ENCODE measurements at regions not wholly inside any gene's neighbourhood (a gene's known extent, or its start where the extent isn't known, plus 50 kb on each side); places are given as distances from the start of the nearest gene placed in this dataset.

- WGBS, 10 experiments = 20 to 100% (median 100%) methylated on average over 1 to 2 of the region's 4 CpGs; no CpG with 5 or more reads in 5 of the 10 experiments
- Histone ChIP-seq H3K27ac (no peak overlapping the region), H3K4me1 (replicated peaks in 1 of 2) (peaks cover 0 to 5% of the 10 kb centered on the region in 2 donors), H3K4me3 (no peak overlapping the region)
- no peak for ATAC-seq (replicated peaks in 6 of 8)
- in situ Hi-C loops (cut with MboI; ENCODE audit: low pct_unique_long_range_greater_than_20kb in 2 of 9, low sequenced_read_pairs in 9 of 9, unreplicated experiment in 9 of 9) = no loop called here
Observed at GRCh38 chr6:19478273-19478672, 358.9 kb upstream of the ID4 start.

GRCh38 chr6:19478992-19479391 lies 358.2 kb upstream of the ID4 start:
- in situ Hi-C loops (cut with MboI; ENCODE audit: low pct_unique_long_range_greater_than_20kb in 2 of 9, low sequenced_read_pairs in 9 of 9, unreplicated experiment in 9 of 9) = no loop called here
- H3K4me1 ChIP-seq (replicated peaks in 1 of 2) = peaks cover 0 to 5% of the 10 kb centered on the region in 2 donors
- ATAC-seq (replicated peaks in 6 of 8) = peak in 5 of 8 experiments; percentile 62 to 85 (median 81)
- H3K27ac ChIP-seq = no peak overlapping the region
- H3K4me3 ChIP-seq = no peak overlapping the region

- H3K27ac ChIP-seq = no peak overlapping the region
- no peak for ATAC-seq (replicated peaks in 6 of 8)
- H3K4me3 ChIP-seq = no peak overlapping the region
- in situ Hi-C loops (cut with MboI; ENCODE audit: low pct_unique_long_range_greater_than_20kb in 2 of 9, low sequenced_read_pairs in 9 of 9, unreplicated experiment in 9 of 9) = no loop called here
- H3K4me1 ChIP-seq (replicated peaks in 1 of 2) = peaks cover 0 to 5% of the 10 kb centered on the region in 2 donors
Observed at GRCh38 chr6:19479551-19479950, 357.6 kb upstream of the ID4 start.

- Histone ChIP-seq H3K4me1 (replicated peaks in 1 of 2) (peaks cover 8 to 13% of the 10 kb centered on the region in 2 donors), H3K27ac (no peak overlapping the region), H3K4me3 (no peak overlapping the region)
- WGBS, 10 experiments = 0 to 100% (median 50%) methylated on average over 1 to 2 of the region's 2 CpGs; no CpG with 5 or more reads in 1 of the 10 experiments
- in situ Hi-C loops (cut with MboI; ENCODE audit: low pct_unique_long_range_greater_than_20kb in 2 of 9, low sequenced_read_pairs in 9 of 9, unreplicated experiment in 9 of 9) = no loop called here
- peak in 5 of 8 experiments; percentile 77 to 98 (median 92) for ATAC-seq (replicated peaks in 6 of 8)
Observed at GRCh38 chr6:19492636-19493405, 344.3 kb upstream of the ID4 start.

GRCh38 chr6:19501737-19502245 lies 335.4 kb upstream of the ID4 start:
- H3K27ac ChIP-seq = no peak overlapping the region
- no peak overlapping the region for H3K4me3 ChIP-seq
- in situ Hi-C loops (cut with MboI; ENCODE audit: low pct_unique_long_range_greater_than_20kb in 2 of 9, low sequenced_read_pairs in 9 of 9, unreplicated experiment in 9 of 9) = no loop called here
- ATAC-seq (replicated peaks in 6 of 8) = no peak
- no peaks in the 10 kb centered on the region for H3K4me1 ChIP-seq (replicated peaks in 1 of 2)
- 57 to 100% (median 83%) methylated on average over 1 to 3 of the region's 3 CpGs for WGBS, 10 experiments

GRCh38 chr6:19502301-19502700 lies 334.9 kb upstream of the ID4 start:
- Histone ChIP-seq H3K27ac (no peak overlapping the region), H3K4me3 (no peak overlapping the region), H3K4me1 (replicated peaks in 1 of 2) (no peaks in the 10 kb centered on the region)
- 14 to 100% (median 88%) methylated on average over 1 to 2 of the region's 2 CpGs for WGBS, 10 experiments
- in situ Hi-C loops (cut with MboI; ENCODE audit: low pct_unique_long_range_greater_than_20kb in 2 of 9, low sequenced_read_pairs in 9 of 9, unreplicated experiment in 9 of 9) = no loop called here
- ATAC-seq (replicated peaks in 6 of 8) = no peak

- no peaks in the 10 kb centered on the region for H3K4me1 ChIP-seq (replicated peaks in 1 of 2)
- no peak overlapping the region for H3K4me3 ChIP-seq
- ATAC-seq (replicated peaks in 6 of 8) = no peak
- 41 to 92% (median 75%) methylated on average over 2 to 3 of the region's 4 CpGs; no CpG with 5 or more reads in 7 of the 10 experiments for WGBS, 10 experiments
- in situ Hi-C loops (cut with MboI; ENCODE audit: low pct_unique_long_range_greater_than_20kb in 2 of 9, low sequenced_read_pairs in 9 of 9, unreplicated experiment in 9 of 9) = no loop called here
- H3K27ac ChIP-seq = no peak overlapping the region
Observed at GRCh38 chr6:19515939-19516338, 321.2 kb upstream of the ID4 start.

GRCh38 chr6:19519941-19520340 lies 317.2 kb upstream of the ID4 start:
- WGBS, 10 experiments = 18 to 100% (median 88%) methylated on average over 2 of the region's 2 CpGs; no CpG with 5 or more reads in 3 of the 10 experiments
- no peaks in the 10 kb centered on the region for H3K4me1 ChIP-seq (replicated peaks in 1 of 2)
- in situ Hi-C loops (cut with MboI; ENCODE audit: low pct_unique_long_range_greater_than_20kb in 2 of 9, low sequenced_read_pairs in 9 of 9, unreplicated experiment in 9 of 9) = no loop called here
- no peak overlapping the region for H3K4me3 ChIP-seq
- ATAC-seq (replicated peaks in 6 of 8) = no peak
- H3K27ac ChIP-seq = no peak overlapping the region

- Histone ChIP-seq H3K4me1 (replicated peaks in 1 of 2) (peaks cover 3 to 5% of the 10 kb centered on the region in 2 donors), H3K27ac (no peak overlapping the region), H3K4me3 (no peak overlapping the region)
- ATAC-seq (replicated peaks in 6 of 8) = no peak
- in situ Hi-C loops (cut with MboI; ENCODE audit: low pct_unique_long_range_greater_than_20kb in 2 of 9, low sequenced_read_pairs in 9 of 9, unreplicated experiment in 9 of 9) = no loop called here
- WGBS, 10 experiments = 44 to 100% (median 92%) methylated on average over 1 to 2 of the region's 2 CpGs; no CpG with 5 or more reads in 2 of the 10 experiments
Observed at GRCh38 chr6:19524366-19525186, 312.6 kb upstream of the ID4 start.

GRCh38 chr6:19525673-19526072 lies 311.5 kb upstream of the ID4 start:
- Histone ChIP-seq H3K27ac (no peak overlapping the region), H3K4me1 (replicated peaks in 1 of 2) (peaks cover 3 to 8% of the 10 kb centered on the region in 2 donors), H3K4me3 (no peak overlapping the region)
- ATAC-seq (replicated peaks in 6 of 8) = no peak
- WGBS, 10 experiments = 8 to 97% (median 80%) methylated on average over 1 to 3 of the region's 3 CpGs
- in situ Hi-C loops (cut with MboI; ENCODE audit: low pct_unique_long_range_greater_than_20kb in 2 of 9, low sequenced_read_pairs in 9 of 9, unreplicated experiment in 9 of 9) = no loop called here

- peaks cover 3 to 13% of the 10 kb centered on the region in 2 donors for H3K4me1 ChIP-seq (replicated peaks in 1 of 2)
- H3K4me3 ChIP-seq = no peak overlapping the region
- no peak overlapping the region for H3K27ac ChIP-seq
- no peak for ATAC-seq (replicated peaks in 6 of 8)
- in situ Hi-C loops (cut with MboI; ENCODE audit: low pct_unique_long_range_greater_than_20kb in 2 of 9, low sequenced_read_pairs in 9 of 9, unreplicated experiment in 9 of 9) = no loop called here
- WGBS, 10 experiments = 75 to 100% (median 94%) methylated on average over 1 of the region's 1 CpG; no CpG with 5 or more reads in 2 of the 10 experiments
Observed at GRCh38 chr6:19530188-19530587, 307.0 kb upstream of the ID4 start.

GRCh38 chr6:19535351-19535750 lies 301.8 kb upstream of the ID4 start:
- no peak overlapping the region for H3K4me3 ChIP-seq
- H3K27ac ChIP-seq = no peak overlapping the region
- peaks cover 3 to 5% of the 10 kb centered on the region in 2 donors for H3K4me1 ChIP-seq (replicated peaks in 1 of 2)
- WGBS, 10 experiments = 25 to 100% (median 50%) methylated on average over 2 of the region's 2 CpGs; no CpG with 5 or more reads in 3 of the 10 experiments
- ATAC-seq (replicated peaks in 6 of 8) = no peak
- in situ Hi-C loops (cut with MboI; ENCODE audit: low pct_unique_long_range_greater_than_20kb in 2 of 9, low sequenced_read_pairs in 9 of 9, unreplicated experiment in 9 of 9) = no loop called here

- ATAC-seq (replicated peaks in 6 of 8) = peak in 2 of 8 experiments; percentile 26 to 31
- H3K4me1 ChIP-seq (replicated peaks in 1 of 2) = peaks cover 3 to 5% of the 10 kb centered on the region in 2 donors
- 33 to 100% (median 90%) methylated on average over 1 to 3 of the region's 3 CpGs; no CpG with 5 or more reads in 3 of the 10 experiments for WGBS, 10 experiments
- no peak overlapping the region for H3K27ac ChIP-seq
- in situ Hi-C loops (cut with MboI; ENCODE audit: low pct_unique_long_range_greater_than_20kb in 2 of 9, low sequenced_read_pairs in 9 of 9, unreplicated experiment in 9 of 9) = no loop called here
- H3K4me3 ChIP-seq = no peak overlapping the region
Observed at GRCh38 chr6:19536838-19537237, 300.3 kb upstream of the ID4 start.

All from motor neuron (in vitro differentiated cells).